ENCODE measurements at regions not wholly inside any gene's neighbourhood (a gene's known extent, or its start where the extent isn't known, plus 50 kb on each side); places are given as distances from the start of the nearest gene placed in this dataset.

- TF ChIP-seq POLR2A (IDR thresholded peaks at IDR 0.05) (no peak), CTCF (IDR thresholded peaks at IDR 0.05) (no peak), POLR2AphosphoS5 (IDR thresholded peaks at IDR 0.05) (no peak)
Observed at GRCh38 chr4:123599061-123599919, 202.7 kb downstream of the SPRY1 start.

All from upper lobe of left lung (tissue), 4 donors.